OCI-LY7 (cell line): ENCODE measurements at regions not wholly inside any gene's neighbourhood (a gene's known extent, or its start where the extent isn't known, plus 50 kb on each side); places are given as distances from the start of the nearest gene placed in this dataset.

Experiments used
- BruUV-seq: library from RNA; stranded (reverse); fragments of 400-500 nt; replicated peaks from 2 replicates; lab custom pipeline; 2021; lab: Mats Ljungman, UMichigan
- CTCF ChIA-PET: fragments of 300-600 bp; sonication (Branson Sonifier 250); formaldehyde crosslinking; loops from one replicate; lab custom pipeline; 2022; ENCODE audit warnings: antibody characterized with exemption; ENCODE audit not compliant: unreplicated experiment; lab: Charles Lee
- POLR2A ChIA-PET: fragments of 300-600 bp; sonication (Branson Sonifier 250); formaldehyde crosslinking; loops from one replicate; lab custom pipeline; 2022; ENCODE audit warnings: antibody characterized with exemption; lab: Charles Lee
- DNase-seq: peaks from one replicate; pipeline ENCODE4 v3.0.0-alpha.2; 2015; ENCODE audit warnings: low spot score
- H2AFZ ChIP-seq: fragments of 200-600 bp; sonication (generic), shearing (Covaris generic); 2 replicates; pipeline ENCODE4 v1.6.1; 2014; ENCODE audit warnings: mild to moderate bottlenecking, antibody characterized with exemption, low read length, moderate library complexity
- H3K27ac ChIP-seq: fragments of 200-600 bp; sonication (generic); 2 replicates; pipeline ENCODE4 v1.5.1; 2014; ENCODE audit warnings: mixed run types, low read depth, mild to moderate bottlenecking, moderate library complexity, low read length, inconsistent platforms; ENCODE audit not compliant: poor library complexity, severe bottlenecking
- H3K36me3 ChIP-seq: fragments of 200-600 bp; sonication (generic); 2 replicates; pipeline ENCODE4 v1.6.1; 2014; ENCODE audit warnings: mild to moderate bottlenecking, antibody characterized with exemption, low read length, moderate library complexity, mixed read lengths; ENCODE audit not compliant: insufficient read depth
- H3K4me1 ChIP-seq: fragments of 200-600 bp; sonication (generic); 2 replicates; pipeline ENCODE4 v1.5.1; 2014; ENCODE audit warnings: mild to moderate bottlenecking, low read length; ENCODE audit not compliant: insufficient read depth, poor library complexity, severe bottlenecking
- H3K4me2 ChIP-seq: fragments of 200-600 bp; sonication (generic); 2 replicates; pipeline ENCODE4 v1.6.1; 2014; ENCODE audit warnings: mild to moderate bottlenecking, low read length
- H3K4me3 ChIP-seq: fragments of 200-600 bp; sonication (generic); 2 replicates; pipeline ENCODE4 v1.5.1; 2014; ENCODE audit warnings: mild to moderate bottlenecking, low read depth, low read length; ENCODE audit not compliant: poor library complexity, severe bottlenecking
- H3K79me2 ChIP-seq: fragments of 200-600 bp; sonication (generic); 2 replicates; pipeline ENCODE4 v1.6.1; 2016; ENCODE audit warnings: low read depth, mild to moderate bottlenecking, low read length, moderate library complexity, mixed read lengths; ENCODE audit not compliant: insufficient read depth
- H3K9me2 ChIP-seq: fragments of 200-600 bp; sonication (generic); 2 replicates; pipeline ENCODE4 v1.6.1; 2016; ENCODE audit warnings: mild to moderate bottlenecking, low read length, mixed read lengths; ENCODE audit not compliant: insufficient read depth
- H3K9me3 ChIP-seq: fragments of 200-600 bp; sonication (generic); 2 replicates; pipeline ENCODE4 v1.6.1; 2014; ENCODE audit warnings: mild to moderate bottlenecking, mixed run types, low read length, mixed read lengths
- H4K20me1 ChIP-seq: fragments of 200-600 bp; sonication (generic); 2 replicates; pipeline ENCODE4 v1.6.1; 2014; ENCODE audit warnings: mild to moderate bottlenecking, antibody characterized with exemption, low read length, moderate library complexity, mixed read lengths; ENCODE audit not compliant: insufficient read depth
- CTCF ChIP-seq: fragments of 200-600 bp; sonication (generic); conservative IDR thresholded peaks from 2 replicates; pipeline ENCODE4 v1.5.1; 2014; ENCODE audit warnings: mild to moderate bottlenecking, antibody characterized with exemption, low read length, moderate library complexity, mixed read lengths
- EZH2phosphoT487 ChIP-seq: fragments of 200-600 bp; sonication (generic); IDR thresholded peaks from 2 replicates; pipeline ENCODE4 v1.6.1; 2018; ENCODE audit warnings: low read depth, borderline replicate concordance, mild to moderate bottlenecking, mixed run types, antibody characterized with exemption, low read length, moderate library complexity, mixed read lengths
- intact Hi-C: fragments of 100-400 bp; cut with micrococcal nuclease; formaldehyde crosslinking; loops from one replicate; pipeline ENCODE4 v1.10.0; 2022; ENCODE audit not compliant: unreplicated experiment

- ChIA-PET POLR2A (no interaction called here), CTCF (no interaction called here)
- BruUV-seq = no TSS peak
- H3K4me3 ChIP-seq = no peak overlapping the region
- H3K27ac ChIP-seq = no peak overlapping the region
- no peak overlapping the region for H2AFZ ChIP-seq
- TF ChIP-seq CTCF = no peak
- no peak for TF ChIP-seq EZH2phosphoT487
- no peaks in the 10 kb centered on the region for H4K20me1 ChIP-seq
- no peaks in the 10 kb centered on the region for H3K36me3 ChIP-seq
- H3K4me1 ChIP-seq = no peaks in the 10 kb centered on the region
- no peak for DNase-seq
- no peaks in the 10 kb centered on the region for H3K9me3 ChIP-seq
- H3K4me2 ChIP-seq = no peak overlapping the region
- intact Hi-C loops = no loop called here
- H3K9me2 ChIP-seq = no peaks in the 10 kb centered on the region
- no peaks in the 10 kb centered on the region for H3K79me2 ChIP-seq
These were observed 257.9 kb downstream of the CTTN start for GRCh38 chr11:70656252-70656651.

GRCh38 chr11:70660059-70660888, 261.9 kb downstream of the CTTN start:
- Histone ChIP-seq H3K79me2 (no peaks in the 10 kb centered on the region), H2AFZ (no peak overlapping the region), H3K9me3 (no peaks in the 10 kb centered on the region), H3K4me3 (no peak overlapping the region), H3K4me1 (no peaks in the 10 kb centered on the region), H3K27ac (no peak overlapping the region), H3K36me3 (no peaks in the 10 kb centered on the region), H3K4me2 (no peak overlapping the region), H3K9me2 (no peaks in the 10 kb centered on the region), H4K20me1 (no peaks in the 10 kb centered on the region)
- no peak for DNase-seq
- POLR2A ChIA-PET = no interaction called here
- TF ChIP-seq EZH2phosphoT487 = no peak
- TF ChIP-seq CTCF = no peak
- intact Hi-C loops = no loop called here
- CTCF ChIA-PET = no interaction called here
- BruUV-seq = no TSS peak

GRCh38 chr11:70660889-70661197, 262.5 kb downstream of the CTTN start:
- Histone ChIP-seq H3K4me3 (no peak overlapping the region), H3K9me3 (no peaks in the 10 kb centered on the region), H3K79me2 (no peaks in the 10 kb centered on the region), H3K27ac (no peak overlapping the region), H4K20me1 (no peaks in the 10 kb centered on the region), H3K4me1 (no peaks in the 10 kb centered on the region), H3K36me3 (no peaks in the 10 kb centered on the region), H3K9me2 (no peaks in the 10 kb centered on the region), H3K4me2 (no peak overlapping the region), H2AFZ (no peak overlapping the region)
- CTCF ChIA-PET = no interaction called here
- no TSS peak for BruUV-seq
- no peak for DNase-seq
- TF ChIP-seq EZH2phosphoT487 = no peak
- TF ChIP-seq CTCF = no peak
- intact Hi-C loops = no loop called here
- POLR2A ChIA-PET = no interaction called here
